ENCODE measurements at regions not wholly inside any gene's neighbourhood (a gene's known extent, or its start where the extent isn't known, plus 50 kb on each side); places are given as distances from the start of the nearest gene placed in this dataset.

- TF ChIP-seq CTCF (conservative IDR thresholded peaks at IDR 0.05 in 1 of 2, IDR thresholded peaks at IDR 0.05 in 1 of 2; ENCODE audit: extremely low read depth in 1 of 2, insufficient read depth in 1 of 2, low read depth in 1 of 2, low read length in 2 of 2) (no peak), EZH2 (IDR thresholded peaks at IDR 0.05; ENCODE audit: borderline replicate concordance, low read length) (no peak)
Measured at GRCh38 chr4:165760182-165760581, 112.9 kb upstream of the TLL1 start.
